Coronary artery (tissue), 2 donors: ENCODE measurements at regions not wholly inside any gene's neighbourhood (a gene's known extent, or its start where the extent isn't known, plus 50 kb on each side); places are given as distances from the start of the nearest gene placed in this dataset.

Experiments used
- DNase-seq: peaks from one replicate; pipeline ENCODE4 v3.0.0-alpha.2; 2017; ENCODE audit warnings: low spot score
- H3K27ac ChIP-seq, 2 donors: fragments of 200-600 bp; sonication (generic); one replicate each; pipeline ENCODE4 v1.5.1; 2016 to 2019
- H3K4me3 ChIP-seq: fragments of 200-600 bp; sonication (generic); 2 replicates; pipeline ENCODE4 v1.5.1; 2016; ENCODE audit warnings: mild to moderate bottlenecking, moderate library complexity
- CTCF ChIP-seq: fragments of 200-600 bp; sonication (generic); IDR thresholded peaks from one replicate; pipeline ENCODE4 v1.5.1; 2019; ENCODE audit warnings: antibody characterized with exemption

- H3K27ac ChIP-seq = no peak overlapping the region
- no peak for DNase-seq
- no peak for TF ChIP-seq CTCF
Measured at GRCh38 chr5:136642976-136643375, 277.6 kb upstream of the TRPC7 start.

GRCh38 chr5:136639616-136640015 is 274.3 kb upstream of the TRPC7 start:
- no peak for DNase-seq
- Histone ChIP-seq H3K27ac (no peak overlapping the region), H3K4me3 (no peak overlapping the region)
- TF ChIP-seq CTCF = no peak

More at GRCh38 chr5:136642976-136643375, 277.6 kb upstream of the TRPC7 start:
- H3K4me3 ChIP-seq = no peak overlapping the region

- TF ChIP-seq CTCF = no peak
- no peak for DNase-seq
- no peak overlapping the region for H3K27ac ChIP-seq
- H3K4me3 ChIP-seq = no peak overlapping the region
Measured at GRCh38 chr5:136638084-136638483, 272.7 kb upstream of the TRPC7 start.

- no peak overlapping the region for H3K4me3 ChIP-seq
- no peak for TF ChIP-seq CTCF
- DNase-seq = no peak
- H3K27ac ChIP-seq = no peak overlapping the region
Measured at GRCh38 chr5:136636001-136636400, 270.7 kb upstream of the TRPC7 start.

GRCh38 chr5:136631186-136631585 is 265.8 kb upstream of the TRPC7 start:
- Histone ChIP-seq H3K27ac (no peak overlapping the region), H3K4me3 (no peak overlapping the region)
- no peak for DNase-seq
- no peak for TF ChIP-seq CTCF

- no peak overlapping the region for H3K27ac ChIP-seq
- no peak for DNase-seq
- no peak for TF ChIP-seq CTCF
- H3K4me3 ChIP-seq = no peak overlapping the region
Measured at GRCh38 chr5:136629125-136629792, 263.9 kb upstream of the TRPC7 start.

GRCh38 chr5:136626531-136626930 is 261.2 kb upstream of the TRPC7 start:
- H3K27ac ChIP-seq = no peak overlapping the region
- TF ChIP-seq CTCF = no peak
- DNase-seq = no peak
- H3K4me3 ChIP-seq = no peak overlapping the region
